ENCODE measurements at regions not wholly inside any gene's neighbourhood (a gene's known extent, or its start where the extent isn't known, plus 50 kb on each side); places are given as distances from the start of the nearest gene placed in this dataset.

DNA sequence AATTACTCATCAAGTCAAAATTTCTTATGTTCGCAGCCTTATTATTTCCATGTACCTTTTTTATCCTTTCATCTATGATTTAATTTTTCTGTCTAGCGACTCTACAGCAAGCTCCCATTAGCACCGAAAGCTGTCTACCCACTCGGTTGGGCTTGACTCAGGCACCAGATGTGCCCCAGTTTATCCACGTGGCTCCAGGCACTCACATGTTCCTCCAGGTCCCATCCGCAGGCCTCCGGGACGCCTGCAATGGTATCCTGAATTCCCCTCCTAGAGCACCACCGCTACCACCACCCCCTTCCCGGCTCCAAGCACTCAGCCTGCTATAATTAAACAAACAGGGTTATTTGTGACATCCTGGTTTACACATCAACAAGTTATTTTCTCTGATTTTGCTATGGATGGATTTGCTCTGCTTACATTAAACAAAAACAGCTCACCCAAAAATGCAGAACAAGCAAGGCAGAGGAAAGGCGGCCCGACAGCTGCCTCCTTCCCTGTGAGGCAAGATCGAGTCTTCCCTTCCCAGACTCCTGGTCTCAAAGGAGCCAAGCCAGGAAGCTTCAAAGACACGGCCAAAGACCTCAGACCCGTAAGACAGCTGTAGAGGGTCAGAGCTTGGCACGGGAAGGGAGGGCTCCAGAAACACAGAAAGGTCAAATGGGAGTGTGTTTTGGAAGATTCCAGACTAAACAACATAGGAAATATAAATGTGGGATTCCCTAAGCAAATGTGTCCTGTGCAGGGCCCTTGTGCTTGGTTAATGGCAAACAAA lies 253.8 kb downstream of the TTC8 start:
- no peak overlapping the region for H3K4me3 ChIP-seq (replicated peaks; ENCODE audit: low read depth, low read length)
- TF ChIP-seq, protein P1, sequence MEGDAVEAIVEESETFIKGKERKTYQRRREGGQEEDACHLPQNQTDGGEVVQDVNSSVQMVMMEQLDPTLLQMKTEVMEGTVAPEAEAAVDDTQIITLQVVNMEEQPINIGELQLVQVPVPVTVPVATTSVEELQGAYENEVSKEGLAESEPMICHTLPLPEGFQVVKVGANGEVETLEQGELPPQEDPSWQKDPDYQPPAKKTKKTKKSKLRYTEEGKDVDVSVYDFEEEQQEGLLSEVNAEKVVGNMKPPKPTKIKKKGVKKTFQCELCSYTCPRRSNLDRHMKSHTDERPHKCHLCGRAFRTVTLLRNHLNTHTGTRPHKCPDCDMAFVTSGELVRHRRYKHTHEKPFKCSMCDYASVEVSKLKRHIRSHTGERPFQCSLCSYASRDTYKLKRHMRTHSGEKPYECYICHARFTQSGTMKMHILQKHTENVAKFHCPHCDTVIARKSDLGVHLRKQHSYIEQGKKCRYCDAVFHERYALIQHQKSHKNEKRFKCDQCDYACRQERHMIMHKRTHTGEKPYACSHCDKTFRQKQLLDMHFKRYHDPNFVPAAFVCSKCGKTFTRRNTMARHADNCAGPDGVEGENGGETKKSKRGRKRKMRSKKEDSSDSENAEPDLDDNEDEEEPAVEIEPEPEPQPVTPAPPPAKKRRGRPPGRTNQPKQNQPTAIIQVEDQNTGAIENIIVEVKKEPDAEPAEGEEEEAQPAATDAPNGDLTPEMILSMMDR (IDR thresholded peaks at IDR 0.05; ENCODE audit: low read length, missing control alignments) = no peak
- no peak for DNase-seq (ENCODE audit: low read depth)

DNA sequence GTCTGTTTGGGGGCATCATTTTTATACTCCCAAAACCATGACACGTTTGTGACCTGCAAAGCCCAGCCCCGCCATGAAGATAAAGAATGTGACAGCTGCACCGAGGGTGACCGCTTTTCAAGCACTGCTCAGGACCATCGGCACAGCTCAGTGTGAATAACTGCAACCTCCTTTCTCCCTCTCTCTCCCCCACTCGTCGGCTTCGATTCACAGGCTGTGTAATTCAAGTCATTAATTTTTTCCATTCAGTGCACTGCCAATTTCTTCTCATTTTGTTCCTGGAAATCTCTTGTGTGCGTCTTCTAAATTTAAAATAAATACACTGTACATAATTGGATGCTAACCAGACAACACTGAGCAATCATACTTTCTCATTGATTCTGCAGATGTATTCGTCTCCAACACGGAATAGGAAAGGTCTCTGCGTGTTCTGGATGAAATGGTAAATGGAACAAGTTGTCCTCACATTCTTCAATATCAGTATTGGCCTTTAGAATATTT lies 260.8 kb downstream of the TTC8 start:
- TF ChIP-seq, protein P1 (IDR thresholded peaks at IDR 0.05; ENCODE audit: low read length, missing control alignments) = no peak
- no peak overlapping the region for H3K4me3 ChIP-seq (replicated peaks; ENCODE audit: low read depth, low read length)

DNA sequence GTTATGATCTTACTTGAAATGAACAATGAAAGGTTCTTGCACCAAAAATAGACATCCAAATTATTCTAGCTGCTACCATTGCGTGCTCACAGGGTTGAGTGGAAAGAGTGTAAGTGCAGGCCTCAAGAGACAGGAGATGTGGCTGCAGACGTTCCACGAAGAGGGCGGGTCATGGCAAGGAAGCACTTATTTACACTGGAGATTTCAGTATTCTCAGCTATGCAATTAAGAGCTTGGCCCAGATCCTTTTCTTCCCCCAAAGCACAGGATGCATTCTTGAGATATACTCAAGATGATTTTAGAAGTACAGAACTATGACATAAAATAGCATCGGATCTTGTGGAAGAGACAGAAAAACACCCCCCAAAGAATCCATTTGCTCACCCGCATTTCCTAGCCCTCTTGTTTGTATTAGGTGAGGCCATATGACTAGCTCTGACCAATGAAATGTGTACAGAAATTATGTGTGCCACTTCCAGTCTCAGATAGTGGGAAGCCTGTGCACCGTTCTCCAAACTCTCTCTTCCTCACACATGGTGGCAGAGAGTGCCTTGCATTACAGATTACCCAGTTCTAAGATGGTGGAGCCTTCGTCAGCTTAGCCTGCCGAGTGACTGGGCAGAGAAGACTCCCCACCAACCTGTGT lies 261.4 kb downstream of the TTC8 start:
- H3K4me3 ChIP-seq (replicated peaks; ENCODE audit: low read depth, low read length) = no peak overlapping the region
- TF ChIP-seq, protein P1 (IDR thresholded peaks at IDR 0.05; ENCODE audit: low read length, missing control alignments) = no peak
- DNase-seq (ENCODE audit: low read depth) = peak; percentile 4

More for the DNA sequence above, 260.8 kb downstream of the TTC8 start:
- DNase-seq (ENCODE audit: low read depth) = no peak

DNA sequence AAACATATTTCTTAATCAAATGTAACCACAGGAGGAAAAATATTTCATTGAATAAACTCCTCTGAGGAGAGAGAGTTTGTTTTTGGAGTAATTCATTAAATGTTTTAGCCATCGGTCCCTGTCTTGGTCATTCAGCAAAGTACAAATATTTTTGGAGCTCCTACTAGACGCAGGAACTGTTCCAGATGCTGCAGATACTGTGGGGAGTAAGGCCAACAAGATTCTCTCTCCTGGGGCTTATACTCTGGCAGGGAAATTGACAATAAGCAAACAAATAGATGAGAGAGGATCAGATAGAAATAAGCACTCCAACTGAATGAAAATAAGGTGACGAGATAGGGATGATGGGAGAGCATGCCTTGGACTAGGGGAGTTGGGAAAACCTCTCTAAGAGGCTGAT lies 264.1 kb downstream of the TTC8 start:
- DNase-seq (ENCODE audit: low read depth) = no peak
- H3K4me3 ChIP-seq (replicated peaks; ENCODE audit: low read depth, low read length) = no peak overlapping the region
- TF ChIP-seq, protein P1 (IDR thresholded peaks at IDR 0.05; ENCODE audit: low read length, missing control alignments) = no peak

DNA sequence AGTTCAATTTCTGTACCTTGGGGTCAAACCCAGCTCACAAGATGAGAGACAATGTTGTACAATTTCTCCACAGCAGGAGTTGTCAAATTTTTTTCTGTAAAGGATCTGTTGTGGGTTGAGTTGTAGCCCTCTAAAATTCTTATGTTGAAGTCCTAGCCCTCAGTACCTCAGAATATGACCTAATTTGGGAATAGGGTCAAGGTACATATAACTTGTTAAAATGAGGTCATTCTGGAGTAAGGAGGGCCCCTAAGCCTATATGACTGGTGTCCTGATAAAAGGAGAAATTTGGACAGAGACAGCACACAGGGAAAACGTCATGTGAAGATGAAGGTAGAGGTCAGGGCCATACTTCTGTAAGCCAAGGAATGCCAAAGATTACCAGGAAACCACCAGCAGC lies 264.9 kb downstream of the TTC8 start:
- no peak for DNase-seq (ENCODE audit: low read depth)
- TF ChIP-seq, protein P1 (IDR thresholded peaks at IDR 0.05; ENCODE audit: low read length, missing control alignments) = no peak
- no peak overlapping the region for H3K4me3 ChIP-seq (replicated peaks; ENCODE audit: low read depth, low read length)

DNA sequence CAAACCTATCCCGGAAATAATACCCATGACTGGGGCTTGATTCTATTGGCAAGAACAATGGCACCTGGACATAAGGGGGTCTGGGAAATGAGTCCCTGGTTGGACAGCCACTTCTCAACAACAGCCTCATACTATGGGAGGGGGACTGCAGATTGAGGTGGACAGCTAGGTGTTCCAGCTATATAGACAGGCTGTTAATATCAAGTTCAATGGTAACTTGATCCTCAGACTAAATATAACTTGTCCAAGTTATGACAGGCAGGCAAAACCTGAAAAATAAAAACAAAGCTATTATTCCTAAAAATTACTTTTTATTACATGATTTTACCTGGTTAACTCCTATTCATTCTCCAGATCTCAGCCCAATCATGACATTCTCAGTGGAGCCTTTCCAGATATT lies 267.3 kb downstream of the TTC8 start:
- TF ChIP-seq, protein P1 (IDR thresholded peaks at IDR 0.05; ENCODE audit: low read length, missing control alignments) = no peak
- no peak for DNase-seq (ENCODE audit: low read depth)
- H3K4me3 ChIP-seq (replicated peaks; ENCODE audit: low read depth, low read length) = no peak overlapping the region

Data from fibroblast of pulmonary artery (primary cell).